ENCODE measurements at regions not wholly inside any gene's neighbourhood (a gene's known extent, or its start where the extent isn't known, plus 50 kb on each side); places are given as distances from the start of the nearest gene placed in this dataset.
A peak's percentile ranks its signal among the peaks of the same experiment; 100 is the strongest.

- Histone ChIP-seq H3K36me3 (ENCODE audit: insufficient read depth, low read length, poor library complexity, severe bottlenecking) (no peaks in the 10 kb centered on the region), H3K4me3 (ENCODE audit: low read depth, low read length, poor library complexity, severe bottlenecking) (no peak overlapping the region), H3K27me3 (replicated peaks; ENCODE audit: insufficient read depth, low read depth, low read length, poor library complexity) (no peaks in the 10 kb centered on the region), H3K27ac (ENCODE audit: low read depth, low read length, poor library complexity, severe bottlenecking) (peak overlapping the region; percentile 52), H3K4me1 (ENCODE audit: insufficient read depth, low read length, poor library complexity, severe bottlenecking) (peaks cover 20% of the 10 kb centered on the region), H3K9me3 (ENCODE audit: low read depth, low read length, poor library complexity, severe bottlenecking) (no peaks in the 10 kb centered on the region)
- peak; percentile 55 for DNase-seq (ENCODE audit: low spot score)
- ChIA-PET CTCF (no interaction called here), POLR2A (ENCODE audit: low non-redundant PET) (interaction anchor here (0.6 kb wide), 1 partner anchor 326 kb away, joined by 3 read pairs; no protein-coding TSS in a partner anchor)
- intact Hi-C loops (cut with micrococcal nuclease; ENCODE audit: unreplicated experiment), result no loop called here
- BruUV-seq (replicated peaks), result no TSS peak
- TF ChIP-seq EZH2 (IDR thresholded peaks at IDR 0.05; ENCODE audit: borderline replicate concordance, low read depth, low read length, poor library complexity, severe bottlenecking), result no peak
These were observed 188.9 kb downstream of the TTLL2 start for GRCh38 chr6:167513778-167514177.

GRCh38 chr6:167514524-167514923, 189.6 kb downstream of the TTLL2 start:
- Histone ChIP-seq H3K36me3 (ENCODE audit: insufficient read depth, low read length, poor library complexity, severe bottlenecking) (no peaks in the 10 kb centered on the region), H3K27ac (ENCODE audit: low read depth, low read length, poor library complexity, severe bottlenecking) (no peak overlapping the region), H3K4me1 (ENCODE audit: insufficient read depth, low read length, poor library complexity, severe bottlenecking) (peaks cover 20% of the 10 kb centered on the region), H3K4me3 (ENCODE audit: low read depth, low read length, poor library complexity, severe bottlenecking) (no peak overlapping the region), H3K27me3 (replicated peaks; ENCODE audit: insufficient read depth, low read depth, low read length, poor library complexity) (no peaks in the 10 kb centered on the region), H3K9me3 (ENCODE audit: low read depth, low read length, poor library complexity, severe bottlenecking) (no peaks in the 10 kb centered on the region)
- intact Hi-C loops (cut with micrococcal nuclease; ENCODE audit: unreplicated experiment), result no loop called here
- no TSS peak for BruUV-seq (replicated peaks)
- no peak for DNase-seq (ENCODE audit: low spot score)
- POLR2A ChIA-PET (ENCODE audit: low non-redundant PET), result interaction anchor here (0.5 kb wide), 2 partner anchors 404 to 933 kb away, joined by 4 read pairs; no protein-coding TSS in a partner anchor
- TF ChIP-seq EZH2 (IDR thresholded peaks at IDR 0.05; ENCODE audit: borderline replicate concordance, low read depth, low read length, poor library complexity, severe bottlenecking), result no peak
- TF ChIP-seq CTCF (conservative IDR thresholded peaks at IDR 0.05; ENCODE audit: low read depth, low read length), result no peak
- CTCF ChIA-PET, result no interaction called here

- Histone ChIP-seq H3K27ac (ENCODE audit: low read depth, low read length, poor library complexity, severe bottlenecking) (no peak overlapping the region), H3K4me1 (ENCODE audit: insufficient read depth, low read length, poor library complexity, severe bottlenecking) (peaks cover 14% of the 10 kb centered on the region), H3K9me3 (ENCODE audit: low read depth, low read length, poor library complexity, severe bottlenecking) (no peaks in the 10 kb centered on the region), H3K4me3 (ENCODE audit: low read depth, low read length, poor library complexity, severe bottlenecking) (no peak overlapping the region), H3K27me3 (replicated peaks; ENCODE audit: insufficient read depth, low read depth, low read length, poor library complexity) (no peaks in the 10 kb centered on the region), H3K36me3 (ENCODE audit: insufficient read depth, low read length, poor library complexity, severe bottlenecking) (no peaks in the 10 kb centered on the region)
- DNase-seq (ENCODE audit: low spot score), result no peak
- intact Hi-C loops (cut with micrococcal nuclease; ENCODE audit: unreplicated experiment), result no loop called here
- ChIA-PET POLR2A (ENCODE audit: low non-redundant PET) (no interaction called here), CTCF (no interaction called here)
- no TSS peak for BruUV-seq (replicated peaks)
- no peak for TF ChIP-seq EZH2 (IDR thresholded peaks at IDR 0.05; ENCODE audit: borderline replicate concordance, low read depth, low read length, poor library complexity, severe bottlenecking)
These were observed 191.1 kb downstream of the TTLL2 start for GRCh38 chr6:167515873-167516507.

GRCh38 chr6:167517254-167517916, 192.5 kb downstream of the TTLL2 start:
- TF ChIP-seq CTCF (conservative IDR thresholded peaks at IDR 0.05; ENCODE audit: low read depth, low read length) (no peak), EZH2 (IDR thresholded peaks at IDR 0.05; ENCODE audit: borderline replicate concordance, low read depth, low read length, poor library complexity, severe bottlenecking) (no peak)

More at GRCh38 chr6:167517254-167517916, 192.5 kb downstream of the TTLL2 start:
- Histone ChIP-seq H3K36me3 (ENCODE audit: insufficient read depth, low read length, poor library complexity, severe bottlenecking) (no peaks in the 10 kb centered on the region), H3K9me3 (ENCODE audit: low read depth, low read length, poor library complexity, severe bottlenecking) (no peaks in the 10 kb centered on the region), H3K27me3 (replicated peaks; ENCODE audit: insufficient read depth, low read depth, low read length, poor library complexity) (no peaks in the 10 kb centered on the region), H3K27ac (ENCODE audit: low read depth, low read length, poor library complexity, severe bottlenecking) (no peak overlapping the region), H3K4me3 (ENCODE audit: low read depth, low read length, poor library complexity, severe bottlenecking) (no peak overlapping the region), H3K4me1 (ENCODE audit: insufficient read depth, low read length, poor library complexity, severe bottlenecking) (peaks cover 12% of the 10 kb centered on the region)
- POLR2A ChIA-PET (ENCODE audit: low non-redundant PET), result no interaction called here
- intact Hi-C loops (cut with micrococcal nuclease; ENCODE audit: unreplicated experiment), result no loop called here
- CTCF ChIA-PET, result interaction anchor here (0.6 kb wide), 1 partner anchor 56 kb away, joined by 3 read pairs; no protein-coding TSS in a partner anchor
- DNase-seq (ENCODE audit: low spot score), result peak; percentile 22
- no TSS peak for BruUV-seq (replicated peaks)

Data from A673 (cell line).